GM18505 (cell line): ENCODE measurements at regions not wholly inside any gene's neighbourhood (a gene's known extent, or its start where the extent isn't known, plus 50 kb on each side); places are given as distances from the start of the nearest gene placed in this dataset.

Experiments used
- ATAC-seq: cut with Tn5 transposase; IDR thresholded peaks from one replicate; pipeline ENCODE4 v1.9.1; 2021; ENCODE audit not compliant: unreplicated experiment
- POLR2A ChIP-seq: IDR thresholded peaks from 4 replicates; pipeline ENCODE4 v1.6.1; 2011; ENCODE audit warnings: borderline replicate concordance; ENCODE audit not compliant: insufficient read depth, insufficient read length; ENCODE audit errors: extremely low read depth

- TF ChIP-seq POLR2A, result no peak
- ATAC-seq, result no peak
These were observed 162.6 kb upstream of the SLC39A10 start for GRCh38 chr2:195494451-195494850.

- TF ChIP-seq POLR2A, result no peak
- ATAC-seq, result no peak
These were observed 163.6 kb upstream of the SLC39A10 start for GRCh38 chr2:195493416-195493815.

GRCh38 chr2:195490319-195490718 lies 166.7 kb upstream of the SLC39A10 start:
- no peak for ATAC-seq
- no peak for TF ChIP-seq POLR2A

- TF ChIP-seq POLR2A, result no peak
- no peak for ATAC-seq
These were observed 167.9 kb upstream of the SLC39A10 start for GRCh38 chr2:195489101-195489500.

- ATAC-seq, result no peak
- no peak for TF ChIP-seq POLR2A
These were observed 168.5 kb upstream of the SLC39A10 start for GRCh38 chr2:195488567-195488966.

GRCh38 chr2:195486987-195487644 lies 169.9 kb upstream of the SLC39A10 start:
- peak; percentile 97 for ATAC-seq
- TF ChIP-seq POLR2A, result no peak

- no peak for TF ChIP-seq POLR2A
- no peak for ATAC-seq
These were observed 170.5 kb upstream of the SLC39A10 start for GRCh38 chr2:195486520-195486919.

- ATAC-seq, result no peak
- TF ChIP-seq POLR2A, result no peak
These were observed 175.0 kb upstream of the SLC39A10 start for GRCh38 chr2:195482010-195482409.

GRCh38 chr2:195480121-195480520 lies 176.9 kb upstream of the SLC39A10 start:
- ATAC-seq, result no peak
- TF ChIP-seq POLR2A, result no peak

GRCh38 chr2:195479407-195479806 lies 177.6 kb upstream of the SLC39A10 start:
- TF ChIP-seq POLR2A, result no peak
- ATAC-seq, result no peak

- no peak for TF ChIP-seq POLR2A
- peak; percentile 18 for ATAC-seq
These were observed 179.0 kb upstream of the SLC39A10 start for GRCh38 chr2:195477996-195478382.

- ATAC-seq, result peak; percentile 65
- no peak for TF ChIP-seq POLR2A
These were observed 179.6 kb upstream of the SLC39A10 start for GRCh38 chr2:195477248-195477995.

GRCh38 chr2:195475336-195475735 lies 181.7 kb upstream of the SLC39A10 start:
- no peak for TF ChIP-seq POLR2A

GRCh38 chr2:195473862-195474261 lies 183.2 kb upstream of the SLC39A10 start:
- no peak for TF ChIP-seq POLR2A
- no peak for ATAC-seq

More at GRCh38 chr2:195475336-195475735, 181.7 kb upstream of the SLC39A10 start:
- ATAC-seq, result no peak

GRCh38 chr2:195472501-195473234 lies 184.4 kb upstream of the SLC39A10 start:
- ATAC-seq, result no peak

More at GRCh38 chr2:195472501-195473234, 184.4 kb upstream of the SLC39A10 start:
- TF ChIP-seq POLR2A, result no peak
